ENCODE measurements at regions not wholly inside any gene's neighbourhood (a gene's known extent, or its start where the extent isn't known, plus 50 kb on each side); places are given as distances from the start of the nearest gene placed in this dataset.

- Histone ChIP-seq H3K4me1 (ENCODE audit: control insufficient read depth in 1 of 2, insufficient read depth in 2 of 2, low read depth in 1 of 2, low read length in 1 of 2) (peaks cover 0 to 8% of the 10 kb centered on the region in 2 experiments; a peak in 2 of 4 replicates), H4K20me1 (ENCODE audit: insufficient read depth) (no peaks in the 10 kb centered on the region), H3K9me3 (no peaks in the 10 kb centered on the region), H3K27ac (ENCODE audit: low read depth in 2 of 2, low read length in 1 of 2) (no peak overlapping the region), H3K27me3 (ENCODE audit: insufficient read depth) (no peaks in the 10 kb centered on the region), H3K4me3 (ENCODE audit: low read depth in 2 of 2, low read length in 1 of 2) (no peak overlapping the region), H3K9me2 (no peaks in the 10 kb centered on the region), H3F3A (replicated peaks; ENCODE audit: insufficient read depth) (no peaks in the 10 kb centered on the region), H3K36me3 (replicated peaks in 1 of 2; ENCODE audit: control insufficient read depth in 1 of 2, insufficient read depth in 2 of 2, low read length in 1 of 2) (no peaks in the 10 kb centered on the region), H3K79me2 (ENCODE audit: insufficient read depth) (no peaks in the 10 kb centered on the region), H3K9ac (no peak overlapping the region), H2AFZ (ENCODE audit: low read depth) (no peak overlapping the region), H3K4me2 (no peak overlapping the region)
- WGBS (ENCODE audit: low lambda C conversion rate) = 46% methylated on average over 20 of the region's 20 CpGs
- ChIA-PET CTCF (no interaction called here), POLR2A (interaction anchor here (0.8 kb wide), 1 partner anchor 23 kb away, joined by 3 read pairs; no protein-coding TSS in a partner anchor)
- DNase-seq = no peak
- TF ChIP-seq SIN3A (IDR thresholded peaks at IDR 0.05; ENCODE audit: borderline replicate concordance, low read depth, low read length) (no peak), MXI1 (IDR thresholded peaks at IDR 0.05; ENCODE audit: low read depth, low read length) (no peak), IRF3 (IDR thresholded peaks at IDR 0.05; ENCODE audit: low read depth, low read length) (no peak)
Measured at GRCh38 chr2:66301022-66301766, 133.7 kb upstream of the MEIS1 start.

- TF ChIP-seq MAX (IDR thresholded peaks at IDR 0.05; ENCODE audit: low read depth) (no peak), SMC3 (IDR thresholded peaks at IDR 0.05; ENCODE audit: low read depth, low read length) (no peak), ZBTB33 (IDR thresholded peaks at IDR 0.05; ENCODE audit: borderline replicate concordance, low read depth) (no peak), ELF1 (IDR thresholded peaks at IDR 0.05) (no peak), NRF1 (IDR thresholded peaks at IDR 0.05; ENCODE audit: low read depth, low read length) (no peak), GATA2 (CRISPR knock-in tag; IDR thresholded peaks at IDR 0.05) (no peak), FOXM1 (IDR thresholded peaks at IDR 0.05; ENCODE audit: low read depth) (no peak), CTCF (IDR thresholded peaks at IDR 0.05) (no peak), MEF2A (IDR thresholded peaks at IDR 0.05; ENCODE audit: borderline replicate concordance, low read depth) (no peak), JUND (IDR thresholded peaks at IDR 0.05) (no peak), POLR2AphosphoS5 (IDR thresholded peaks at IDR 0.05; ENCODE audit: low read depth, low read length) (no peak), USF2 (IDR thresholded peaks at IDR 0.05; ENCODE audit: borderline replicate concordance, low read depth, low read length) (no peak), TAF1 (IDR thresholded peaks at IDR 0.05; ENCODE audit: borderline replicate concordance, low read depth, low read length) (no peak), RCOR1 (IDR thresholded peaks at IDR 0.05; ENCODE audit: low read length) (no peak), EP300 (IDR thresholded peaks at IDR 0.05; ENCODE audit: borderline replicate concordance in 1 of 2, low read depth in 1 of 2, low read length in 1 of 2) (no peak), RXRA (IDR thresholded peaks at IDR 0.05; ENCODE audit: borderline replicate concordance, low read depth) (no peak), FOXJ3 (CRISPR knock-in tag; IDR thresholded peaks at IDR 0.05) (no peak), CHD2 (IDR thresholded peaks at IDR 0.05; ENCODE audit: low read length, partially characterized antibody) (no peak)
Measured at GRCh38 chr2:66283787-66284186, 151.1 kb upstream of the MEIS1 start.

More at GRCh38 chr2:66283787-66284186, 151.1 kb upstream of the MEIS1 start:
- H3K27ac ChIP-seq (ENCODE audit: low read depth in 2 of 2, low read length in 1 of 2) = no peak overlapping the region
- no peak for DNase-seq
- POLR2A ChIA-PET = no interaction called here
- H2AFZ ChIP-seq (ENCODE audit: low read depth) = no peak overlapping the region
- no peaks in the 10 kb centered on the region for H3K27me3 ChIP-seq (ENCODE audit: insufficient read depth)
- no peaks in the 10 kb centered on the region for H3K9me3 ChIP-seq
- no peak overlapping the region for H3K4me2 ChIP-seq
- no peaks in the 10 kb centered on the region for H3K79me2 ChIP-seq (ENCODE audit: insufficient read depth)
- H3K36me3 ChIP-seq (replicated peaks in 1 of 2; ENCODE audit: control insufficient read depth in 1 of 2, insufficient read depth in 2 of 2, low read length in 1 of 2) = no peaks in the 10 kb centered on the region
- no peaks in the 10 kb centered on the region for H4K20me1 ChIP-seq (ENCODE audit: insufficient read depth)
- WGBS (ENCODE audit: low lambda C conversion rate) = 22% methylated on average over 1 of the region's 1 CpG
- no peaks in the 10 kb centered on the region for H3F3A ChIP-seq (replicated peaks; ENCODE audit: insufficient read depth)
- no peaks in the 10 kb centered on the region for H3K9me2 ChIP-seq
- no peak overlapping the region for H3K4me3 ChIP-seq (ENCODE audit: low read depth in 2 of 2, low read length in 1 of 2)
- H3K4me1 ChIP-seq (ENCODE audit: control insufficient read depth in 1 of 2, insufficient read depth in 2 of 2, low read depth in 1 of 2, low read length in 1 of 2) = no peaks in the 10 kb centered on the region
- CTCF ChIA-PET = no interaction called here
- H3K9ac ChIP-seq = no peak overlapping the region
